SHP77 (cell line): ENCODE measurements at regions not wholly inside any gene's neighbourhood (a gene's known extent, or its start where the extent isn't known, plus 50 kb on each side); places are given as distances from the start of the nearest gene placed in this dataset.
"Not testable (repeated sequence)": the region's sequence is repeated elsewhere in the genome, so short reads cannot be mapped to it uniquely, and the experiment has no call there.

ENCODE experiments used
- DNase-seq, 2 experiments: peaks; one replicate each; lab custom pipeline; 2025; lab: John Stamatoyannopoulos, UW

DNA sequence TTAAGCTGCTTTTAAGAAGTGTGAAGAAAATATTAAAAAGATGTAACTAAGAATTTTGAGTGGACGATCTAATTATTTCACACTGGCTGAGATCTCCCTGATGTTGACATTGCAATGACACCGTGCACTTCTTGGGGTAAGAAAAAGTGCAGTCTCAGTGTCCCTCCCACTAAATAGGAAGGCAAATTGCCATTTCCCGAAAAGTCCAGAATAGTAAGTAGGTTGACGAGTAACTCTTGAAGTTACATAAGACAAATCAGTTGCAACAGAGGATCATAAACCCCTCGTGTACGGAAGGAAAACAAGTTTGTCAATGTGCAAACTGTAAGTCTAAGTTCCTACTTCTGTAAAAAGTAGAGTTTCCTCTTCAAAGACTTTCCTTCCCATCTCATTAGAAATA is 336.2 kb downstream of the CACNA1B start:
- not testable (repeated sequence) for DNase-seq

- not testable (repeated sequence) for DNase-seq
These were observed 337.0 kb downstream of the CACNA1B start for GRCh38 chr9:138214548-138214947.

DNA sequence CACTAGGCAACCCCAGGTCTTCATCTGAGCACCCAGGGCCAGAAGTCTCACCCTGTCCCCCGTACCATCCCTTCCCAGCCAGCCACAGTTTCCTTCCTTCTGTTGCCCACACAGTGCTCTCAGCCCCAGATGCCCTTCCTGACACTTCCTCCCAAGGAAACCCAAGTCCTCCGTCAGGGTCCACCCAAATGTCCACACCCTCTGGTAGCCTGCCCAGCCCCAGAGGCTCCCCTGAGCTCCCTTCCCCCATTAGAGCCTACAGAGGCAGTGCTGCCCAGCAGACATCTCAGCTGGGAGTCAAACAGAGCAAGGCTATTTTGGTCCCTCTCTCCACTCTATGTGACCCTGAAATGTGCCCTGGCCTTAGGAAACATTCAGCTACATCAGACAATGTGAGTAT is 338.0 kb downstream of the CACNA1B start:
- not testable (repeated sequence) for DNase-seq

- not testable (repeated sequence) for DNase-seq
These were observed 339.2 kb downstream of the CACNA1B start for GRCh38 chr9:138216817-138217216.

GRCh38 chr9:138217284-138217850 is 339.8 kb downstream of the CACNA1B start:
- not testable (repeated sequence) for DNase-seq

- not testable (repeated sequence) for DNase-seq
These were observed 341.7 kb downstream of the CACNA1B start for GRCh38 chr9:138219249-138219648.

DNA sequence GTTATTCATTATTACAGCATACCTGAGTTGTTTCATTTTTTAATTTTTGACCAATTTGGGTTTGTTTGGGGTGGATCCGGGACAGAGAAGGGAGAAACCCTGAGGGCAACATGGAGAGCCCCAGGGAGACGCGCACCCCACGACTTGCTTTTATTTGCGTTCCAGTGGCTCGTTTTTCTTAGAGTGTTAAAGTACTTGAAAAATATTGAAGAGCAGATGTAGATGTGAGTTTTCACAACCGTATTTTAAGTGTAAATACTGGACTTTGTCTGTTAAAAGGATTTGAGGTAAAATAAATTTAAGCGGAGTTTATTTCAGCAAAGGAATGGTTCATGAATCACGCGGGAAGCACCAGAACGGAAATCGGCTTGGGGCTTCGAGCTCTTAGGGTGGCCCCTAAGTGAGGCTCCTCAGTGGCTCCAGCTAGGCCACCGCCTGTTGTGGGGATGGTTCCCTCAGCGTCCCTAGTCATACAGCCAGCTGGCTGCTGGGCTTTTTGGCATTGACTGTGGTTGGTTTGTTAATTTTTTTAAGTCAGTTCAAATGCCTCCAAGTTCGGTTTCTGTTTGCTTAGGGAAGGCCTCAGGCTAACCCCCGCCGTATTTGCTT is 344.0 kb downstream of the CACNA1B start:
- not testable (repeated sequence) for DNase-seq

DNA sequence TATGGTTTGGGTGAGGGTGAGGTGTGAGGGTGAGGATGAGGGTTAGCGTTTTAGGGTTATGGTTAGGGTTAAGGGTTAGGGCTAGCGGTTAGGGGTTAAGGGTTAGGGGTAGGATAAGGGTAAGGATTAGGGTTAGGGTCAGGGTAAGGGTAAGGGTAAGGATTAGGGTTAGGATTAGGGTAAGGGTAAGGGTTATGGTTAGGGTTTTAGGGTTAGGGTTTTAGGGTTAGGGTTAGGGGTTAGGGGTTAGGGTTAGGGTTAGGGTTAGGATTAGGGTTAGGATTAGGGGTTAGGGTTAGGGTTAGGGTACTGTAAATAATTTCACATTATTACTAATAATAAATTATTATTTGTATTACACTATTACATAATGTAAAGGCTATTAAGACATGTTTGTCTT is 359.5 kb downstream of the CACNA1B start:
- DNase-seq, result not testable (repeated sequence)

GRCh38 chr9:138282903-138283302 is 405.3 kb downstream of the CACNA1B start:
- DNase-seq, result not testable (repeated sequence)
